GM18868 (cell line): ENCODE measurements at regions not wholly inside any gene's neighbourhood (a gene's known extent, or its start where the extent isn't known, plus 50 kb on each side); places are given as distances from the start of the nearest gene placed in this dataset.
"Not testable (repeated sequence)": the region's sequence is repeated elsewhere in the genome, so short reads cannot be mapped to it uniquely, and the experiment has no call there.

ENCODE experiments used
- ATAC-seq: cut with Tn5 transposase; IDR thresholded peaks from one replicate; pipeline ENCODE4 v1.9.1; 2021; ENCODE audit warnings: mild to moderate bottlenecking, moderate library complexity; ENCODE audit not compliant: unreplicated experiment

- ATAC-seq, result no peak
These were observed 173.6 kb downstream of the NUFIP1 start for GRCh38 chr13:44815623-44816022.

GRCh38 chr13:44814836-44815235, 174.4 kb downstream of the NUFIP1 start:
- no peak for ATAC-seq

- ATAC-seq, result no peak
These were observed 175.1 kb downstream of the NUFIP1 start for GRCh38 chr13:44814161-44814560.

- no peak for ATAC-seq
These were observed 176.5 kb downstream of the NUFIP1 start for GRCh38 chr13:44812818-44813217.

GRCh38 chr13:44810061-44810840, 179.0 kb downstream of the NUFIP1 start:
- ATAC-seq, result no peak

GRCh38 chr13:44809190-44809589, 180.1 kb downstream of the NUFIP1 start:
- ATAC-seq, result no peak

- no peak for ATAC-seq
These were observed 181.1 kb downstream of the NUFIP1 start for GRCh38 chr13:44808185-44808584.

- no peak for ATAC-seq
These were observed 181.7 kb downstream of the NUFIP1 start for GRCh38 chr13:44807449-44808034.

GRCh38 chr13:44806826-44807225, 182.4 kb downstream of the NUFIP1 start:
- no peak for ATAC-seq

- no peak for ATAC-seq
These were observed 183.7 kb downstream of the NUFIP1 start for GRCh38 chr13:44805585-44805984.

- ATAC-seq, result no peak
These were observed 185.9 kb downstream of the NUFIP1 start for GRCh38 chr13:44803390-44803789.

- no peak for ATAC-seq
These were observed 186.8 kb downstream of the NUFIP1 start for GRCh38 chr13:44802491-44802890.

GRCh38 chr13:44801990-44802389, 187.3 kb downstream of the NUFIP1 start:
- ATAC-seq, result no peak

- no peak for ATAC-seq
These were observed 188.6 kb downstream of the NUFIP1 start for GRCh38 chr13:44800626-44801025.

- ATAC-seq, result no peak
These were observed 191.6 kb downstream of the NUFIP1 start for GRCh38 chr13:44797685-44798084.

GRCh38 chr13:44796597-44797490, 192.4 kb downstream of the NUFIP1 start:
- no peak for ATAC-seq

GRCh38 chr13:44796039-44796438, 193.2 kb downstream of the NUFIP1 start:
- not testable (repeated sequence) for ATAC-seq

GRCh38 chr13:44795176-44795575, 194.1 kb downstream of the NUFIP1 start:
- no peak for ATAC-seq

GRCh38 chr13:44792096-44792495, 197.2 kb downstream of the NUFIP1 start:
- ATAC-seq, result no peak

GRCh38 chr13:44790289-44790688, 199.0 kb downstream of the NUFIP1 start:
- ATAC-seq, result no peak

GRCh38 chr13:44787617-44788016, 201.7 kb downstream of the NUFIP1 start:
- ATAC-seq, result no peak

GRCh38 chr13:44786756-44787155, 202.5 kb downstream of the NUFIP1 start:
- ATAC-seq, result no peak
